HCT116 (cell line): ENCODE measurements at regions not wholly inside any gene's neighbourhood (a gene's known extent, or its start where the extent isn't known, plus 50 kb on each side); places are given as distances from the start of the nearest gene placed in this dataset.

Source experiments
- ATAC-seq: fragments of 200-7000 bp; cut with Tn5 transposase; 2 replicates; pipeline ENCODE4 v1.9.1; 2020; ENCODE audit warnings: mild to moderate bottlenecking, moderate library complexity
- BruUV-seq: library from RNA; stranded (reverse); fragments of 400-500 nt; replicated peaks from 2 replicates; lab custom pipeline; 2021; lab: Mats Ljungman, UMichigan
- CTCF ChIA-PET: fragments of 300-600 bp; sonication (Branson Sonifier 250); formaldehyde crosslinking; loops from one replicate; lab custom pipeline; 2021; ENCODE audit warnings: antibody characterized with exemption; lab: Charles Lee
- POLR2A ChIA-PET: fragments of 300-600, 350-600 bp; sonication (Branson Sonifier 250); formaldehyde crosslinking; loops from one replicate; lab custom pipeline; 2021; ENCODE audit warnings: antibody characterized with exemption; lab: Charles Lee
- RAD21 ChIA-PET, 2 experiments: fragments of 300-600 bp; sonication (Branson Sonifier 250); formaldehyde crosslinking; loops; one replicate each; lab custom pipeline; 2023; ENCODE audit warnings: low total read pairs in 2 of 2; ENCODE audit not compliant: uncharacterized antibody in 2 of 2, unreplicated experiment in 2 of 2, low non-redundant PET in 1 of 2; lab: Charles Lee
- DNase-seq: peaks from one replicate; pipeline ENCODE4 v3.0.0-alpha.2; 2010; ENCODE audit warnings: low read depth, low spot score
- H2AFZ ChIP-seq: fragments of 200-600 bp; shearing (Covaris generic), sonication (generic); 2 replicates; pipeline ENCODE4 v1.6.1; 2017; ENCODE audit warnings: low read depth, mixed run types, mixed read lengths, antibody characterized with exemption, low read length; ENCODE audit not compliant: poor library complexity, severe bottlenecking
- H3K27ac ChIP-seq: 2 replicates; pipeline ENCODE4 v1.5.1; 2012; ENCODE audit warnings: low read depth, low read length
- H3K27me3 ChIP-seq: fragments of 200-600 bp; sonication (generic); 2 replicates; pipeline ENCODE4 v1.6.1; 2016; ENCODE audit warnings: mixed run types, low read length, mixed read lengths; ENCODE audit not compliant: insufficient read depth
- H3K36me3 ChIP-seq, 2 experiments: fragments of 200-500 bp in 1 of 2; fragments of 200-600 bp in 1 of 2; sonication (Bioruptor generic) in 1 of 2; sonication (generic) in 1 of 2; 2 replicates each; pipeline versions ENCODE4 v1.5.1 to v1.6.1; 2014 to 2016; ENCODE audit warnings: low read length in 2 of 2, inconsistent platforms in 1 of 2, mixed read lengths in 1 of 2, mixed run types in 1 of 2; ENCODE audit not compliant: insufficient read depth in 2 of 2, control insufficient read depth in 1 of 2
- H3K4me1 ChIP-seq, 2 experiments: fragments of 200-600 bp in 1 of 2; sonication (generic) in 1 of 2; 2 replicates each; pipeline versions ENCODE4 v1.5.1 to v1.6.1; 2012 to 2017; ENCODE audit warnings: low read length in 2 of 2, inconsistent platforms in 1 of 2, mild to moderate bottlenecking in 1 of 2, mixed read lengths in 1 of 2, mixed run types in 1 of 2, moderate library complexity in 1 of 2; ENCODE audit not compliant: insufficient read depth in 2 of 2, control insufficient read depth in 1 of 2
- H3K4me2 ChIP-seq: fragments of 200-600 bp; sonication (generic); 2 replicates; pipeline ENCODE4 v1.6.1; 2017; ENCODE audit warnings: mixed run types, low read length, mixed read lengths
- H3K4me3 ChIP-seq, 2 experiments: fragments of 200-600 bp in 1 of 2; sonication (generic) in 1 of 2; replicated peaks in 1 of 2; 2 replicates each; pipeline ENCODE4 v1.5.1; 2011 to 2016; ENCODE audit warnings: low read length in 2 of 2, control low read depth in 1 of 2, low read depth in 1 of 2, mild to moderate bottlenecking in 1 of 2, mixed read lengths in 1 of 2, mixed run types in 1 of 2
- H3K79me2 ChIP-seq: fragments of 200-600 bp; sonication (generic); 2 replicates; pipeline ENCODE4 v1.6.1; 2017; ENCODE audit warnings: mild to moderate bottlenecking, mixed run types, low read length, moderate library complexity, mixed read lengths; ENCODE audit not compliant: insufficient read depth
- H3K9ac ChIP-seq: fragments of 200-600 bp; sonication (generic); 2 replicates; pipeline ENCODE4 v1.6.1; 2016; ENCODE audit warnings: low read length, mixed read lengths
- H3K9me2 ChIP-seq: fragments of 200-600 bp; sonication (generic), shearing (Covaris generic); 2 replicates; pipeline ENCODE4 v1.6.1; 2017; ENCODE audit warnings: mixed run types, mild to moderate bottlenecking, moderate library complexity; ENCODE audit not compliant: insufficient read depth
- H3K9me3 ChIP-seq, 2 experiments: fragments of 200-500 bp in 1 of 2; fragments of 200-600 bp in 1 of 2; sonication (Bioruptor generic) in 1 of 2; sonication (generic) in 1 of 2; 2 replicates each; pipeline ENCODE4 v1.6.1; 2014 to 2017; ENCODE audit warnings: low read length in 2 of 2, mixed read lengths in 2 of 2, inconsistent platforms in 1 of 2, low read depth in 1 of 2, mild to moderate bottlenecking in 1 of 2, mixed run types in 1 of 2, moderate library complexity in 1 of 2; ENCODE audit not compliant: control insufficient read depth in 1 of 2, insufficient read depth in 1 of 2
- H4K20me1 ChIP-seq: fragments of 200-600 bp; sonication (generic), shearing (Covaris generic); 2 replicates; pipeline ENCODE4 v1.6.1; 2017; ENCODE audit warnings: mixed run types, mild to moderate bottlenecking, moderate library complexity; ENCODE audit not compliant: insufficient read depth
- ATF3 ChIP-seq: IDR thresholded peaks from 2 replicates; pipeline ENCODE4 v1.6.1; 2012
- CEBPB ChIP-seq: IDR thresholded peaks from 2 replicates; pipeline ENCODE4 v1.6.1; 2012; ENCODE audit warnings: low read depth
- EGR1 ChIP-seq: IDR thresholded peaks from 2 replicates; pipeline ENCODE4 v1.6.1; 2012; ENCODE audit warnings: low read depth
- EZH2 ChIP-seq: fragments of 200-600 bp; sonication (generic); IDR thresholded peaks from 2 replicates; pipeline ENCODE4 v1.6.1; 2017; ENCODE audit warnings: antibody characterized with exemption, mixed run types
- FOSL1 ChIP-seq: IDR thresholded peaks from 2 replicates; pipeline ENCODE4 v1.6.1; 2012; ENCODE audit warnings: low read depth
- JUND ChIP-seq: IDR thresholded peaks from 2 replicates; pipeline ENCODE4 v1.6.1; 2012
- MAX ChIP-seq: IDR thresholded peaks from 2 replicates; pipeline ENCODE4 v1.6.1; 2012
- POLR2AphosphoS5 ChIP-seq: IDR thresholded peaks from 2 replicates; pipeline ENCODE4 v1.6.1; 2011; ENCODE audit warnings: mild to moderate bottlenecking, low read depth, low read length, moderate library complexity
- REST ChIP-seq: IDR thresholded peaks from 2 replicates; pipeline ENCODE4 v1.6.1; 2012; ENCODE audit warnings: low read depth
- SP1 ChIP-seq: IDR thresholded peaks from 2 replicates; pipeline ENCODE4 v1.6.1; 2012; ENCODE audit warnings: low read depth
- SRF ChIP-seq: IDR thresholded peaks from 2 replicates; pipeline ENCODE4 v1.6.1; 2012; ENCODE audit warnings: low read depth
- ZBTB33 ChIP-seq: IDR thresholded peaks from 2 replicates; pipeline ENCODE4 v1.6.1; 2011; ENCODE audit warnings: mild to moderate bottlenecking, low read length, moderate library complexity; ENCODE audit not compliant: insufficient replicate concordance; ENCODE audit errors: extremely low read depth
- ZFX ChIP-seq: fragments of 450-650 bp; IDR thresholded peaks from 2 replicates; pipeline ENCODE4 v1.6.1; 2017
- intact Hi-C: fragments of 100-400 bp; cut with micrococcal nuclease; formaldehyde crosslinking; loops from 2 replicates; pipeline ENCODE4 v1.10.0; 2022

GRCh38 chr14:87522575-87522974 is 470.4 kb downstream of the GALC start:
- no peaks in the 10 kb centered on the region for H3K27me3 ChIP-seq
- DNase-seq (no peak), ATAC-seq (no peak)
- no peaks in the 10 kb centered on the region for H3K79me2 ChIP-seq
- TF ChIP-seq SP1 (no peak), ATF3 (no peak), FOSL1 (no peak), EZH2 (no peak), EGR1 (no peak), MAX (no peak)
- ChIA-PET POLR2A (no interaction called here), CTCF (no interaction called here), RAD21 (no interaction called here)
- no TSS peak for BruUV-seq
- H3K9ac ChIP-seq = no peak overlapping the region
- H3K9me3 ChIP-seq = peaks cover 11 to 17% of the 10 kb centered on the region in 2 experiments; a peak in 2 of 4 replicates
- intact Hi-C loops = no loop called here
- no peaks in the 10 kb centered on the region for H3K36me3 ChIP-seq
- H3K27ac ChIP-seq = no peak overlapping the region
- H3K4me1 ChIP-seq = no peaks in the 10 kb centered on the region
- H3K9me2 ChIP-seq = no peaks in the 10 kb centered on the region
- H3K4me2 ChIP-seq = no peak overlapping the region
- no peak overlapping the region for H2AFZ ChIP-seq
- no peaks in the 10 kb centered on the region for H4K20me1 ChIP-seq
- no peak overlapping the region for H3K4me3 ChIP-seq

- Histone ChIP-seq H3K9ac (no peak overlapping the region), H2AFZ (no peak overlapping the region), H3K9me3 (peaks cover 0 to 14% of the 10 kb centered on the region in 2 experiments; a peak in 2 of 4 replicates), H3K4me3 (no peak overlapping the region), H3K27me3 (no peaks in the 10 kb centered on the region), H3K4me2 (no peak overlapping the region), H3K36me3 (no peaks in the 10 kb centered on the region), H3K9me2 (no peaks in the 10 kb centered on the region), H3K79me2 (no peaks in the 10 kb centered on the region), H3K27ac (no peak overlapping the region), H3K4me1 (no peaks in the 10 kb centered on the region), H4K20me1 (no peaks in the 10 kb centered on the region)
- BruUV-seq = no TSS peak
- TF ChIP-seq CEBPB = no peak
- TF ChIP-seq POLR2AphosphoS5 = no peak
- TF ChIP-seq FOSL1 = no peak
- no peak for TF ChIP-seq SRF
- TF ChIP-seq SP1 = no peak
- no peak for TF ChIP-seq JUND
- no peak for TF ChIP-seq ZBTB33
- TF ChIP-seq EZH2 = no peak
- no peak for TF ChIP-seq REST
- TF ChIP-seq ZFX = no peak
- TF ChIP-seq ATF3 = no peak
- ATAC-seq (no peak), DNase-seq (no peak)
- POLR2A ChIA-PET = no interaction called here
- RAD21 ChIA-PET = no interaction called here
- CTCF ChIA-PET = no interaction called here
- intact Hi-C loops = no loop called here
These were observed 484.6 kb downstream of the GALC start for GRCh38 chr14:87508333-87508732.
